KMS-11 (cell line): ENCODE measurements at regions not wholly inside any gene's neighbourhood (a gene's known extent, or its start where the extent isn't known, plus 50 kb on each side); places are given as distances from the start of the nearest gene placed in this dataset.

Experiments used
- H2AFZ ChIP-seq: fragments of 200-600 bp; sonication (generic); 2 replicates; pipeline ENCODE4 v1.6.1; 2016; ENCODE audit warnings: antibody characterized with exemption, mixed run types, low read depth
- H3K27ac ChIP-seq: fragments of 200-600 bp; sonication (generic); 2 replicates; pipeline ENCODE4 v1.6.1; 2016; ENCODE audit warnings: mild to moderate bottlenecking, mixed run types
- H3K27me3 ChIP-seq: fragments of 200-600 bp; sonication (generic); 2 replicates; pipeline ENCODE4 v1.6.1; 2017; ENCODE audit warnings: mild to moderate bottlenecking, low read depth, mixed run types, moderate library complexity; ENCODE audit not compliant: insufficient read depth
- H3K36me3 ChIP-seq: fragments of 200-600 bp; sonication (generic); 2 replicates; pipeline ENCODE4 v1.6.1; 2017; ENCODE audit warnings: mild to moderate bottlenecking, mixed run types; ENCODE audit not compliant: insufficient read depth
- H3K4me1 ChIP-seq: fragments of 200-600 bp; sonication (generic); 2 replicates; pipeline ENCODE4 v1.6.1; 2016; ENCODE audit warnings: mild to moderate bottlenecking, low read depth, mixed run types; ENCODE audit not compliant: poor library complexity, severe bottlenecking
- H3K4me2 ChIP-seq: fragments of 200-600 bp; sonication (generic); 2 replicates; pipeline ENCODE4 v1.7.0; 2016; ENCODE audit warnings: mild to moderate bottlenecking, mixed run types
- H3K4me3 ChIP-seq: fragments of 200-600 bp; sonication (generic); IDR thresholded peaks from 2 replicates; pipeline ENCODE4 v1.6.1; 2017; ENCODE audit warnings: low read depth, low read length, mixed read lengths; ENCODE audit not compliant: insufficient read depth
- H3K79me2 ChIP-seq: fragments of 200-600 bp; sonication (generic); 2 replicates; pipeline ENCODE4 v1.6.1; 2016; ENCODE audit warnings: low read depth, mixed run types; ENCODE audit not compliant: insufficient read depth
- H3K9ac ChIP-seq: fragments of 200-600 bp; sonication (generic); 2 replicates; pipeline ENCODE4 v1.6.1; 2016; ENCODE audit warnings: mild to moderate bottlenecking, mixed run types
- H4K20me1 ChIP-seq: fragments of 200-600 bp; sonication (generic); 2 replicates; pipeline ENCODE4 v1.6.1; 2016; ENCODE audit warnings: mild to moderate bottlenecking, mixed run types; ENCODE audit not compliant: insufficient read depth
- CTCF ChIP-seq: fragments of 200-600 bp; sonication (generic); conservative IDR thresholded peaks from 2 replicates; pipeline ENCODE4 v1.6.1; 2017; ENCODE audit warnings: low read depth, mild to moderate bottlenecking, antibody characterized with exemption, low read length, moderate library complexity, mixed read lengths

- no peaks in the 10 kb centered on the region for H3K36me3 ChIP-seq
- no peak for TF ChIP-seq CTCF
- no peak overlapping the region for H3K4me3 ChIP-seq
- no peaks in the 10 kb centered on the region for H4K20me1 ChIP-seq
- H3K9ac ChIP-seq = no peak overlapping the region
- H3K79me2 ChIP-seq = no peaks in the 10 kb centered on the region
- H3K4me2 ChIP-seq = no peak overlapping the region
- no peaks in the 10 kb centered on the region for H3K27me3 ChIP-seq
- no peaks in the 10 kb centered on the region for H3K4me1 ChIP-seq
- H3K27ac ChIP-seq = no peak overlapping the region
- no peak overlapping the region for H2AFZ ChIP-seq
These were observed 91.9 kb upstream of the TSHZ2 start for GRCh38 chr20:52880259-52880658.

GRCh38 chr20:52874241-52874640, 97.9 kb upstream of the TSHZ2 start:
- no peaks in the 10 kb centered on the region for H4K20me1 ChIP-seq

GRCh38 chr20:52869698-52870501, 102.3 kb upstream of the TSHZ2 start:
- Histone ChIP-seq H3K36me3 (no peaks in the 10 kb centered on the region), H3K4me2 (no peak overlapping the region), H3K27me3 (no peaks in the 10 kb centered on the region), H3K27ac (no peak overlapping the region), H3K4me3 (no peak overlapping the region), H4K20me1 (no peaks in the 10 kb centered on the region), H2AFZ (no peak overlapping the region), H3K4me1 (no peaks in the 10 kb centered on the region), H3K79me2 (no peaks in the 10 kb centered on the region), H3K9ac (no peak overlapping the region)
- no peak for TF ChIP-seq CTCF

More at GRCh38 chr20:52874241-52874640, 97.9 kb upstream of the TSHZ2 start:
- Histone ChIP-seq H3K27me3 (no peaks in the 10 kb centered on the region), H3K9ac (no peak overlapping the region), H3K79me2 (no peaks in the 10 kb centered on the region), H3K4me2 (no peak overlapping the region), H2AFZ (no peak overlapping the region), H3K4me1 (no peaks in the 10 kb centered on the region), H3K4me3 (no peak overlapping the region), H3K27ac (no peak overlapping the region), H3K36me3 (no peaks in the 10 kb centered on the region)
- TF ChIP-seq CTCF = no peak

GRCh38 chr20:52869276-52869675, 102.9 kb upstream of the TSHZ2 start:
- H4K20me1 ChIP-seq = no peaks in the 10 kb centered on the region
- H3K4me3 ChIP-seq = no peak overlapping the region
- H2AFZ ChIP-seq = no peak overlapping the region
- H3K27me3 ChIP-seq = no peaks in the 10 kb centered on the region
- H3K36me3 ChIP-seq = no peaks in the 10 kb centered on the region
- no peaks in the 10 kb centered on the region for H3K4me1 ChIP-seq
- no peak overlapping the region for H3K27ac ChIP-seq
- H3K79me2 ChIP-seq = no peaks in the 10 kb centered on the region
- H3K4me2 ChIP-seq = no peak overlapping the region
- no peak for TF ChIP-seq CTCF
- no peak overlapping the region for H3K9ac ChIP-seq
